HG03060 (cell line): ENCODE measurements at regions not wholly inside any gene's neighbourhood (a gene's known extent, or its start where the extent isn't known, plus 50 kb on each side); places are given as distances from the start of the nearest gene placed in this dataset.
A peak's percentile ranks its signal among the peaks of the same experiment; 100 is the strongest.

Experiments used
- ATAC-seq: cut with Tn5 transposase; IDR thresholded peaks from one replicate; pipeline ENCODE4 v1.9.1; 2021; ENCODE audit warnings: low read depth, moderate number of reproducible peaks; ENCODE audit not compliant: unreplicated experiment

DNA sequence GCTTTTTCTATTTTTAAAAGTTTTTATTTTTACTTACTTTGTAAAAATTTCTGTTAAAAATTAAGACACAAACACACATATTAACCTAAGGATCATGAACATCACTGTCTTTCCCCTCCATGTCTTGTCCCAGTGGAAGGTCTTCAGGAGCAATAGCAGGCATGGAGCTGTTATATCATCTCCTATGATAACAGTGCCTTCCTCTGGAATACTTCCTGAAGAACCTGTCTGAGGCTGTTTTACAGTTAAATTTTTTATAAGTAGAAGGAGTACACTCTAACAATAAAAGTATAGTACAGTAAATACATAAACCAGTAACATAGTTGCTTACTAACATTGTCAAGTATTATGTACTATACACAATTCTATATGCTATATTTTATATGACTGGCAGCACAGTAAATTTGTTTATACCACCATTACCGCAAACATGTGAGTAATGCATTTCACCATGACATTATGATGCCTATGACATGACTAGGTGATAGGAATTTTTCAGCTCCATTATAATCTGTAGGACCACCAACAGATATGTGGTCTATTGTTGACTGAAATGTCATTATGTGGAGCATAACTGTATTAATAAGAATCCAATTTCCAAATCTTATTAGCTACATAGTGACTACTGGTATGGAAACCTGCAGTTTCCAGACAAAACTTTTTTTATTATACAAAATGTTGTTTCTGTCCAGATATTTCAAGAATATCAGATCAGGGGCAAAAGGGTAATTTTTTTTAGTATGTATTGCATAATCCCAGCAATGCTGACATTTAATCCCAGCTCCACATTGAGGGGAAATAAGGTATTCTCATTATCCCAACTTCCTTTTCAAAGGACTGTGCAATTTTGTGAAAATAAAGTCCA is 337.2 kb upstream of the SLC39A10 start:
- no peak for ATAC-seq

- ATAC-seq: no peak
These were observed 337.9 kb upstream of the SLC39A10 start for GRCh38 chr2:195319112-195319460.

- ATAC-seq: no peak
These were observed 338.4 kb upstream of the SLC39A10 start for GRCh38 chr2:195318440-195319111.

GRCh38 chr2:195317550-195317949 is 339.5 kb upstream of the SLC39A10 start:
- ATAC-seq: no peak

DNA sequence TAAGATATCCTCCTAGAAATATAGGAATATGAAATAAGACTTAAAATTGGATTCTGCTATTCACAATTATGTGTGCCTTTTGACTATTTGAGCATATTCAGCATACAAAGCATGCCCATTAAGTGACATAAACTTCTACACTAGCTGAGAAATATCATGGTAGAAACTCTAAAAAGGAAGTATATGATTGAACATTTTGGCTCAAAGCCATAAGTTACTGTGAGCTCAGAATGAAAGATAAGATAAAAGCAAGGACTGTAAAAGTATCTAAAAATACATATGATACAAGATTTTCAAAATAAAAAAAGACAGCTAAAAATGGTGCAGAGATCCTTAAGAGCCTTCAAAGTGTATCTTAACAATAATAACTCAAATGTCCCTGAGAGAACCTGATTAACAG is 340.5 kb upstream of the SLC39A10 start:
- ATAC-seq: no peak

- ATAC-seq: peak; percentile 59
These were observed 343.1 kb upstream of the SLC39A10 start for GRCh38 chr2:195313962-195314361.

DNA sequence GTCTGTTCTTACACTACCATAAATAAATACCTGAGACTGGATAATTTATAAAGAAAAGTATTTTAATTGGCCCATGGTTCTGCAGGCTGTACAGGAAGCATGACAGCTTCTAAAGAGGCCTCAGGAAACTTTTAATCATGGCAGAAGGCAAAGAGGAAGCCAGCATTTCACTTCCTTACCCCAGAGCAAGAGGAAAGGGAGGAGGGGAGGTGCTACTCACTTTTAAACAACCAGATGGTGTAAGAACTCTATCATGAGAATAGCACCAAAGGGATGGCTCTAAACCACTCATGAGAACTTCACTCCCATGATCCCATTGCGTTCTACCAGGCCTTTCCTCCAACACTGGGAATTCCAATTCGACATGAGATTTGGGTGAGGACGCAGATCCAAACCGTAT is 344.4 kb upstream of the SLC39A10 start:
- ATAC-seq: no peak

- no peak for ATAC-seq
These were observed 348.9 kb upstream of the SLC39A10 start for GRCh38 chr2:195308163-195308562.

GRCh38 chr2:195307751-195308150 is 349.3 kb upstream of the SLC39A10 start:
- ATAC-seq: no peak

DNA sequence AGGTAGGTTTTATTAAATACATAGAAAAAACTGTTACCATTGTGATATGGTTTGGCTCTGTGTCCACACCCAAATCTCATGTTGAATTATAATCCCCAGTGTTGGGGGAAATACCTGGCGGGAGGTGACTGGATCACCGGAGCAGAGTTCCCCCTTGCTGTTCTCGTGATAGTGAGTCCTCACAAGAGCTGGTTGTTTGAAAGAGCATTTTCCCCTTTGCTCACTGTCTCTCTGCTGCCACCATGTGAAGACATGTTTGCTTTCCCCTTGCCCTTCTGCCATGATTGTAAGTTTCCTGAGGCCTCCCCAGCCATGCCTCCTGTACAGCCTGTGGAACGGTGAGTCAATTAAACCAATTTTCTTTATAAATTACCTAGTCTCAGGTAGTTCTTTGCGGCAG is 352.7 kb upstream of the SLC39A10 start:
- ATAC-seq: no peak

GRCh38 chr2:195300631-195301030 is 356.4 kb upstream of the SLC39A10 start:
- ATAC-seq: no peak

GRCh38 chr2:195299600-195299999 is 357.4 kb upstream of the SLC39A10 start:
- no peak for ATAC-seq

DNA sequence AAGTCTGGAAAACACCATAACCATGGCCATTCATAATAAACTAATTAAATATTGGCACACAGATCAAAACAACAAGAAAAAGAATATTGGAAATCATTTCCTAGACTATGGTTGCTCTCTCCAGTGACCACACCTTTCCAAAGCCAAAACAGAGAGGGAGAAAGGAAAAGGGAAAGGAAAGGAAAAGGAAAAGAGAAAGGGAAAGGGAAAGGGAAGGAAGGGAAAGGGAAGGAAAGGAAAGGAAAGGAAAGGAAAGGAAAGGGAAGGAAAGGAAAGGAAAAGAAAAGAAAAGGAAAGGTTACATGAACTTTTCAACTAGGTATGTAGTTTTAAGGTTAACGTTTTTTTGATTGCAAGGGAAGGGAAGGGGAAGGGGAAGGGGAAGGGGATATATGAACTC is 360.5 kb upstream of the SLC39A10 start:
- no peak for ATAC-seq

- ATAC-seq: no peak
These were observed 367.9 kb upstream of the SLC39A10 start for GRCh38 chr2:195289081-195289480.

GRCh38 chr2:195279840-195280427 is 377.1 kb upstream of the SLC39A10 start:
- ATAC-seq: no peak

- ATAC-seq: no peak
These were observed 386.5 kb upstream of the SLC39A10 start for GRCh38 chr2:195270466-195271039.

DNA sequence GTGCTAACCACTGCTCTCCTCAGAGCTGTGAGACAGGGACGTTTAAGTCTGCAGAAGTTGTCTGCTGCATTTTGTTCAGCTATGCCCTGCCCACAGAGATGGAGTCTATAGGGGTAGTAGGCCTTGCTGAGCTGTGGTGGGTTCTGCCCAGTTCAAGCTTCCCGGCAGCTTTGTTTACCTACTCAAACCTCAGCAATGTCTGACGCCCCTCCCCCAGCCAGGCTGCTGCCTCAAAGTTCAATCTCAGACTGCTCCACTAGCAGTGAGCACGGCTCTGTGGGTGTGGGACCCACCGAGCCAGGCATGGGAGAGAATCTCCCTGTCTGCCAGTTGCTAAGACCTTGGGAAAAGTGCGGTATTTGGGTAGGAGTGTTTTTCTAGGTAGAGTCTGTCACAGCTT is 387.8 kb upstream of the SLC39A10 start:
- no peak for ATAC-seq

DNA sequence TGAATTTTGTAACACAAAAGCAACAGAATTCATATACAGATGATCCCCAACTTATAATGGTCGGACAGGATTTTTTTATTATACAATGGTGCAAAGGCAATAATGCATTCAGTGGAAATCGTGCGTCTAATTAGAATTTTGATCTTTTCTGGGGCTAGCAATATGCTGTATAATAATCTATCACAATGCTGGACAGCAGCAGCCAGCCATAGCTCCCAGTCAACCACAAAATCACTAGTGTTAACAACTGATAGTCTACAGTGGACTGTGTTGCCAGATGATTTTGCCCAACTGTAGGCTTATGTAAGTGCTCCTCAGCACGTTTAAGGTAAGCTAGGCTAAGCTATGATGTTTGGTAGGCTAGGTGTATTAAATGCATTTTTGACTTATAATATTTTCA is 399.0 kb upstream of the SLC39A10 start:
- ATAC-seq: no peak

- ATAC-seq: no peak
These were observed 405.0 kb upstream of the SLC39A10 start for GRCh38 chr2:195252018-195252417.

DNA sequence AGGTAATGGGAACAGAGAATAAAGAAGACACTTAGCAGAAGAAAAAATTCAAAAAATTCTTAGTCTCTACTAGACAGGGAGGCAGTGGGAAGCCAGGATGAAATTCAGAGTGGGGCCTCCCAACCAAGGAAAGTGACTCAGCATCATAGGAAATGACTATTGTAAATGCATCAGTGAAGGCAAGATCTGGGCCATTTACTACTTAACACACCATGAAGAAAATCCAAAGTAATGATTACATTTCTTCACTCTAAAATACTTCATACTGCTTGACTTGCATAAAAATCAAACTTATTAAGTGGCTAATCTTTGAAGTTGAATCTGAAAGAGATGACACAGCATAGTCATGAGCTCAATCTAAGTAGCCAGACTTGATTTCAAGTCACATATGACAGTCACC is 405.8 kb upstream of the SLC39A10 start:
- no peak for ATAC-seq

- ATAC-seq: no peak
These were observed 418.2 kb upstream of the SLC39A10 start for GRCh38 chr2:195238826-195239225.
